HFF-Myc (cell line): ENCODE measurements at regions not wholly inside any gene's neighbourhood (a gene's known extent, or its start where the extent isn't known, plus 50 kb on each side); places are given as distances from the start of the nearest gene placed in this dataset.

Experiments
- DNase-seq: peaks from one replicate; pipeline ENCODE4 v3.0.0-alpha.2; 2011; ENCODE audit warnings: low read depth; ENCODE audit errors: extremely low read depth
- H3K4me3 ChIP-seq: replicated peaks from 2 replicates; pipeline ENCODE4 v1.5.1; 2011; ENCODE audit warnings: low read depth, mild to moderate bottlenecking, control low read depth, low read length
- TF ChIP-seq, protein P1 (sequence below): IDR thresholded peaks from 2 replicates; pipeline ENCODE4 v1.5.1; 2012; ENCODE audit warnings: mild to moderate bottlenecking, low read depth, low read length, control low read depth; ENCODE audit errors: missing control alignments

- DNase-seq, result no peak
- no peak overlapping the region for H3K4me3 ChIP-seq
- TF ChIP-seq, protein P1, sequence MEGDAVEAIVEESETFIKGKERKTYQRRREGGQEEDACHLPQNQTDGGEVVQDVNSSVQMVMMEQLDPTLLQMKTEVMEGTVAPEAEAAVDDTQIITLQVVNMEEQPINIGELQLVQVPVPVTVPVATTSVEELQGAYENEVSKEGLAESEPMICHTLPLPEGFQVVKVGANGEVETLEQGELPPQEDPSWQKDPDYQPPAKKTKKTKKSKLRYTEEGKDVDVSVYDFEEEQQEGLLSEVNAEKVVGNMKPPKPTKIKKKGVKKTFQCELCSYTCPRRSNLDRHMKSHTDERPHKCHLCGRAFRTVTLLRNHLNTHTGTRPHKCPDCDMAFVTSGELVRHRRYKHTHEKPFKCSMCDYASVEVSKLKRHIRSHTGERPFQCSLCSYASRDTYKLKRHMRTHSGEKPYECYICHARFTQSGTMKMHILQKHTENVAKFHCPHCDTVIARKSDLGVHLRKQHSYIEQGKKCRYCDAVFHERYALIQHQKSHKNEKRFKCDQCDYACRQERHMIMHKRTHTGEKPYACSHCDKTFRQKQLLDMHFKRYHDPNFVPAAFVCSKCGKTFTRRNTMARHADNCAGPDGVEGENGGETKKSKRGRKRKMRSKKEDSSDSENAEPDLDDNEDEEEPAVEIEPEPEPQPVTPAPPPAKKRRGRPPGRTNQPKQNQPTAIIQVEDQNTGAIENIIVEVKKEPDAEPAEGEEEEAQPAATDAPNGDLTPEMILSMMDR, result no peak
Measured at GRCh38 chr3:113142476-113142875, 68.9 kb upstream of the BOC start.

- no peak overlapping the region for H3K4me3 ChIP-seq
- TF ChIP-seq, protein P1, result no peak
Measured at GRCh38 chr3:113143353-113143752, 68.0 kb upstream of the BOC start.

GRCh38 chr3:113147681-113148261, 63.6 kb upstream of the BOC start:
- H3K4me3 ChIP-seq, result no peak overlapping the region
- TF ChIP-seq, protein P1, result no peak
- no peak for DNase-seq

More at GRCh38 chr3:113143353-113143752, 68.0 kb upstream of the BOC start:
- no peak for DNase-seq

DNA sequence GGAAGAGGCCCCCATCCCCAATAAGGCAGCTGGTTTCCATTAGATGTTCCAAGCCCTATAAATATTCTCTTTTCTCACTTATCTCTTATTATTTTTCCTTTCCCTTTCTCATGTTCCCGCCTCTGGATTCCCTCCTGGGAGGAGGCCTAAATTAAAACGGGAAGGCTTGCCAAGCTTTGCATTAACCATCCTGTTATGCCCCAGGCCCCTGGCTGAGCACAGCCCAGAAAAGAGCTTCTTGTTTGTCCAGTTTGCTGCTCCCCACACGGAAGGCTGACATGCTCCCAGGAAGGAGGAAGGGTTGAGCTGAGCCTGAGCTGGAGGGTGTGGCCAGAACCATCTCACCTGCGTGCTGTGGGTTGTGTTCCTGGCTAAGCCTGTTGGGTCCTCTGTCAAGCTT, 63.1 kb upstream of the BOC start:
- no peak overlapping the region for H3K4me3 ChIP-seq
- TF ChIP-seq, protein P1, result no peak
- no peak for DNase-seq

- DNase-seq, result no peak
- TF ChIP-seq, protein P1, result no peak
- H3K4me3 ChIP-seq, result no peak overlapping the region
Measured at GRCh38 chr3:113150250-113150649, 61.1 kb upstream of the BOC start.

DNA sequence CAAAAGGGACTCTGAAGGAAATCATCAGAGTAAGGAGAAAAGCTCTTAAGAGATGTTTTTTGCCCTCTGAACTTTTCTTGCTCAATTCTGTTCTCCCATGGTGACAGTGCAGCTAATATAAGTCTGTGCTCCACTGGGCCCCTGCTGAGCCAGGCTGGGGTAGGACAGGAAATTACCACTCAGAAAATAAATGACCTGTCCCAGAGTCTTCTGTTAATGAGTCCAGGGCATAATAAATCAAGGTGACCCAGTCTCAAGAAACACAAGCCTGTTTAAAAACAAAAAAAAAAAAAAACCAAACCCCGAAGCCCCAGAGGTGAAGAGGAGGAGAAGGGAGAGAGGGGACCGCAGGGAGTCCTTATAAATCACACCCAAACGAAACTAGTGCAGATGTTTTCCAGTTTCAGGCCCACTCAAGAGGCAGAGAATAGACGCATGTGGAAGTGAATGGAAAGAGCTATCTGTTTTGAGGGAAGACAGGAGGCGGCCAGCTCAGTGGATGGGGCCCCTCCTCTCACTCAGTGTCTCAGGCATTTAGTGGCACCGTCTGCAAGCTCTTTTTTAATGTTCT, 59.8 kb upstream of the BOC start:
- no peak for DNase-seq
- H3K4me3 ChIP-seq, result no peak overlapping the region
- TF ChIP-seq, protein P1, result no peak

DNA sequence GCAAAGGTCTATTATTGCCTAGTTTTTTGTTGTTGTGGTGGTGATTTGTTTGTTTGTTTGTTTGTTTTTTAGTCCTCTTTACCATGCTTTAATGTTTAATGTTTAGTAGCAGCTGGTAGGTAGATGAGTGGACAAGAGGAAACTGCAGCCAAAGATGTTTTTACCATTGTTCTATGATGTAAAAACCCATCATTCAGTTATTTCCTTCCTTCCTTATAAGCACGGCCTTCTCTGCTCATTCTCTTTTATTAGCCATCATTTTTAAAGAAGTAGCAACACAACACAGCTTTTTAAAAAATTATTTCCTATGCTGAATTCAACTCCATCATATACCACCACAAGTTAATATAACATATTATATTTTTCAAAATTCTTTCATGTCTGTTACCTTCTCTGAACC, 58.5 kb upstream of the BOC start:
- no peak overlapping the region for H3K4me3 ChIP-seq
- TF ChIP-seq, protein P1, result no peak
- no peak for DNase-seq
